ENCODE measurements at regions not wholly inside any gene's neighbourhood (a gene's known extent, or its start where the extent isn't known, plus 50 kb on each side); places are given as distances from the start of the nearest gene placed in this dataset.

DNA sequence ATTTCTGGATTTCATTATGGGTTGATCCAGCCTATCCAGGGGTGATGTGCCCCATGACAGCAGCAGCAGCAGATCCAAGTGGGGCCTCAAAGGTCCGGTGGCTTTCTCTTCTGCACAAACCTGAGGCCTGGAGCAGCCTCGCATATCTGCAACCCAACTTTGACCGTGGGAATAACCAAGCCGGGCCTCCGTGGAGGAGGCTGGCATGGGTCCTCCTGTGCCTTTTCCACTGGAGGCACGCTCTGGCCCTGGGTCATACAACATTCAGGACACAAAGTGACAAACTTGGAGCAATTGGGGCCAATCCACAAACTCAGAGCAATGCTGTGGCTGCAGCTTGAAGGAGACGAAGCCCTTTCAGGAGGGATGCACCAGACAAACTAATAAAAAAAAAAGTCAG is 330.0 kb upstream of the MKI67 start:
- Histone ChIP-seq H3K4me3 (ENCODE audit: low read depth in 1 of 2, low read length in 2 of 2) (no peak overlapping the region), H3K9ac (ENCODE audit: low read length) (no peak overlapping the region), H3K27me3 (ENCODE audit: control insufficient read depth in 1 of 2, insufficient read depth in 2 of 2, low read length in 2 of 2) (no peaks in the 10 kb centered on the region), H3K27ac (ENCODE audit: low read depth, low read length) (no peak overlapping the region), H3K36me3 (ENCODE audit: insufficient read depth, low read length) (no peaks in the 10 kb centered on the region), H3K9me3 (ENCODE audit: low read length) (no peaks in the 10 kb centered on the region), H3K4me1 (ENCODE audit: insufficient read depth, low read length) (no peaks in the 10 kb centered on the region)

DNA sequence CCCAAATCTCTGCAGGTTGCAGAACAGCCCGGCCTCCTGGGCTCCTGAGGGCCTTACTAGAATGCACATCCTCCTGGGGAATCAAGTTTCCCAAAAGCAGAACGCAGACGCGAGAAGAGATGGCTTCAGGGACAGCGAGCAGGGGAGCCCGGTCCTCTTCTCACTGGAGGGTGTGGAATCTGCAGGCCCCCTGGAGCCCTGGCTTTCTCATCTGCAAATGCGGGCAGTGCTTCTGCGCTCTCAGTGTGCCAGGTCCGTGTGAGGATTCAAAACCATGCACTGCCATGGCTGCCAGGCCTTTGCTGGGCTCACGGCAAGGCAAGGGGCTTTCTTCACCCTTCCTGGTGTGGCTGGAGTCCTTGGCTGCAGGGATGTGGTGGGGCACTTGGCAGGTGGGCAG is 330.9 kb upstream of the MKI67 start:
- no peaks in the 10 kb centered on the region for H3K27me3 ChIP-seq (ENCODE audit: control insufficient read depth in 1 of 2, insufficient read depth in 2 of 2, low read length in 2 of 2)
- H3K4me3 ChIP-seq (ENCODE audit: low read depth in 1 of 2, low read length in 2 of 2) = no peak overlapping the region
- H3K9me3 ChIP-seq (ENCODE audit: low read length) = no peaks in the 10 kb centered on the region
- no peak overlapping the region for H3K9ac ChIP-seq (ENCODE audit: low read length)
- H3K27ac ChIP-seq (ENCODE audit: low read depth, low read length) = no peak overlapping the region
- H3K36me3 ChIP-seq (ENCODE audit: insufficient read depth, low read length) = no peaks in the 10 kb centered on the region
- H3K4me1 ChIP-seq (ENCODE audit: insufficient read depth, low read length) = no peaks in the 10 kb centered on the region

DNA sequence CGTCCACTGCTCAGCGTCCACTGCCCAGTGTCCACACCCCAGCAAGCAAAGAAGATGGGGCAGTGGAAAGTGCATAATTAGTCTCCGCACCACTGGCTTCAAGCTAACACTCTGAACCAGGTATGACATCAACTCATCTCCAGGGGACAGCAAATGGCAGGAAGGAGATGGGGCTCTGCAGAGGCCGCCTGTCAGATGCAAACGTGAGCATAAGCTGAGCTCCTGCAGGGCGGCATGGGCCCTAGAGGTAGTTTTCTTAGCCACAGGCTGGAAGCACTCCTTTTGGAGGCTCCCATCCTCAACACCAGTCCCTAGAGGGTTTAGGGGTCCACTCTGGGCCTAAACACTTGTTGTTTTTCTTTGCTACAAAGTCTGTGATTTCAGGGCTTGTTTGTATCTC is 335.8 kb upstream of the MKI67 start:
- H3K4me1 ChIP-seq (ENCODE audit: insufficient read depth, low read length) = no peaks in the 10 kb centered on the region
- H3K9me3 ChIP-seq (ENCODE audit: low read length) = no peaks in the 10 kb centered on the region
- no peak overlapping the region for H3K4me3 ChIP-seq (ENCODE audit: low read depth in 1 of 2, low read length in 2 of 2)
- H3K27ac ChIP-seq (ENCODE audit: low read depth, low read length) = no peak overlapping the region
- no peaks in the 10 kb centered on the region for H3K27me3 ChIP-seq (ENCODE audit: control insufficient read depth in 1 of 2, insufficient read depth in 2 of 2, low read length in 2 of 2)
- H3K9ac ChIP-seq (ENCODE audit: low read length) = no peak overlapping the region
- H3K36me3 ChIP-seq (ENCODE audit: insufficient read depth, low read length) = no peaks in the 10 kb centered on the region

DNA sequence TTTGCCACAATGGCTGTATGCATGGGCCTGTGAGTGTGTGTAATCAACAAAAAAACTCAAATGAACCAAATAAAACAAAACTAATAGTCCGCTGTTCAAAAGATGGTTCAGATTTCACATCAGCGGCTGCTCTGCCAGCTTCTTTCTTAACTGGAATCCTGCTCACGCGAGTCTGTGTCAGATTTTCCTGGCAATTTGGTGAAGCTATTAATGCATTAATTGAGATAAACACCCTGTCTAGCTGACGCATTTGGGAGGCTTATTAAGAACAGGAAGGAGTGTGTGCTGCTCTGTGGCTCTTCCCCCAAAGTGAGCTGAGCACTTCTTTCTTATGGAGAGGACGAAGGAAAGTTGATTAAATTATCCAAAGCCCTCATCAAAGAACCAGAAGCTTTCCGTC is 336.6 kb upstream of the MKI67 start:
- Histone ChIP-seq H3K9me3 (ENCODE audit: low read length) (no peaks in the 10 kb centered on the region), H3K4me1 (ENCODE audit: insufficient read depth, low read length) (no peaks in the 10 kb centered on the region), H3K27me3 (ENCODE audit: control insufficient read depth in 1 of 2, insufficient read depth in 2 of 2, low read length in 2 of 2) (no peaks in the 10 kb centered on the region), H3K9ac (ENCODE audit: low read length) (no peak overlapping the region), H3K4me3 (ENCODE audit: low read depth in 1 of 2, low read length in 2 of 2) (no peak overlapping the region), H3K27ac (ENCODE audit: low read depth, low read length) (no peak overlapping the region), H3K36me3 (ENCODE audit: insufficient read depth, low read length) (no peaks in the 10 kb centered on the region)

DNA sequence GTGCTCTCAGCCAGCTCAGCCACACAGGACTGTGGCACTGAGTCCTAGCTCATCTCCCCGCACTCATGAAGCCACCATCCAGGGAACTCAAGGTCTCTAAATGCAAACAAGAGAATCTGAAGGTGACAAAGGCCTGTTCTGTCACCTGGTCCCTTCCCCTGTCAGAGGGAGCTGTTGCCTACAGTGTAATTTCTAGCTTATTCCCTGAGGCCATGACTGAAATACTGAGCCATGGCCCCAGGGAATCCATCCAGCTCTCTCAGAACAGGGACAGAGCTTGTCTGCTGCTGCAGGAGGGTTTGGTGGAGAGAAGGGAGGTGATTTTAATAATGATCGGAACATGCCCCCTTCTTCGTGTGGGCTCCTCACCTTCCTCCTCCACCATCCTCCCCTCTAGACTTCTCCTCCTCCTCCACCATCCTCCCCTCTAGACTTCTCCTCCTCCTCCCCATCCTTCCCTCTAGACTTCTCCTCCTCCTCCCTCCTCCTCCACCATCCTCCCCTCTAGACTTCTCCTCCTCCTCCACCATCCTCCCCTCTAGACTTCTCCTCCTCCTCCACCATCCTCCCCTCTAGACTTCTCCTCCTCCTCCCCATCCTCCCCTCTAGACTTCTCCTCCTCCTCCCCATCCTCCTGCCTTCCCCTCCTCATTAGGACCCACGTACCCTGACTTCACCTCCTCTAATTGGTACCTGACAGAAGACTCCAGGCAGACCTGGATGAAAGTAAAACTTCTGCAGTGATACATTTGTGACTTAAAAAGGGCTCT is 338.0 kb upstream of the MKI67 start:
- Histone ChIP-seq H3K36me3 (ENCODE audit: insufficient read depth, low read length) (no peaks in the 10 kb centered on the region), H3K9ac (ENCODE audit: low read length) (no peak overlapping the region), H3K4me1 (ENCODE audit: insufficient read depth, low read length) (no peaks in the 10 kb centered on the region), H3K4me3 (ENCODE audit: low read depth in 1 of 2, low read length in 2 of 2) (no peak overlapping the region), H3K27ac (ENCODE audit: low read depth, low read length) (no peak overlapping the region), H3K27me3 (ENCODE audit: control insufficient read depth in 1 of 2, insufficient read depth in 2 of 2, low read length in 2 of 2) (no peaks in the 10 kb centered on the region), H3K9me3 (ENCODE audit: low read length) (no peaks in the 10 kb centered on the region)

DNA sequence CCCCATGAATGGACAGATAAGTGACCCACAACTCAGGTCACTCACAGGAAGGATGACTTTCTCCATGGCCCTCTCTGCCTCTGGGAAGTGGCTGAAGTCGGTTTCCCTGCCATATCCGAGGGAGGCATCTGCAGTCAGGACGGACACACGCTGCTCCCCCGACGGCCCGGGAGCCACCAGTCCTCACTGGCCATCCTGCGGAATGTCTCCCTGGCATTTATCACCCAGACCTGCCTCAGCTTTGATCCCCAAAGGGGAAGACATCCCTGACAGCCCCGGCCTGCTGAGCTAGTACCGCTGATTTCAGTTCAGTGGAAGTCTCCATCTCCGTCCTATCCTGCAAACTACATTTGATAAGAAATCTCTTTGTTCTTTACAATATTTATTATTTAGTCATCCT is 339.5 kb upstream of the MKI67 start:
- Histone ChIP-seq H3K36me3 (ENCODE audit: insufficient read depth, low read length) (no peaks in the 10 kb centered on the region), H3K9me3 (ENCODE audit: low read length) (no peaks in the 10 kb centered on the region), H3K27ac (ENCODE audit: low read depth, low read length) (no peak overlapping the region), H3K9ac (ENCODE audit: low read length) (no peak overlapping the region), H3K4me3 (ENCODE audit: low read depth in 1 of 2, low read length in 2 of 2) (no peak overlapping the region), H3K4me1 (ENCODE audit: insufficient read depth, low read length) (no peaks in the 10 kb centered on the region), H3K27me3 (ENCODE audit: control insufficient read depth in 1 of 2, insufficient read depth in 2 of 2, low read length in 2 of 2) (no peaks in the 10 kb centered on the region)

DNA sequence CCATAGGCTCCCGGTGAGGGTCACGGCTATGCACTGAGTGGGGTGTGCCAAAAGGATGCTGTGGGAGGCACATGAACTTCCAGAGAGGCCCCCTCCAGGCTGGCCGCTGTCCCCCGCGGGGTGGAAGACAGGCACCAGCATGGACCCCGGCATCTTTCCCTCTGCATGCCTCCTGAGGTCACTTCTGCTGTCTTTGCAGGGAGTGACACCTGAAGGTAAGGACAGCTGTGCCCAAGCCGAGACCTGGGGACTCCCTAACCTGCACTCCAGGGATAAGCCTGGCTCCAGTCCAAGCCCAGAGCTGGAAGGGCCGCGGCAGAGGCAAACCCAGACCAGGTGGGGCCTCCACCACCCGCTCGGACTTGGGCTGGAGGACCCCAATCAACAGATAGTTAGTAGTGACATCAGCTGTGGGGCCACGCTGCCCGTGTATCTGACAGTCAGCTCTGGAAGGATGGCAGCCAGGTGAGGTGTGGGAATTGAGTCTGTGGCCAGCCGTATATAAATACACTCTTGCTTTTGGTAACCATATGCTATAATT is 340.7 kb upstream of the MKI67 start:
- H3K4me3 ChIP-seq (ENCODE audit: low read depth in 1 of 2, low read length in 2 of 2) = no peak overlapping the region

DNA sequence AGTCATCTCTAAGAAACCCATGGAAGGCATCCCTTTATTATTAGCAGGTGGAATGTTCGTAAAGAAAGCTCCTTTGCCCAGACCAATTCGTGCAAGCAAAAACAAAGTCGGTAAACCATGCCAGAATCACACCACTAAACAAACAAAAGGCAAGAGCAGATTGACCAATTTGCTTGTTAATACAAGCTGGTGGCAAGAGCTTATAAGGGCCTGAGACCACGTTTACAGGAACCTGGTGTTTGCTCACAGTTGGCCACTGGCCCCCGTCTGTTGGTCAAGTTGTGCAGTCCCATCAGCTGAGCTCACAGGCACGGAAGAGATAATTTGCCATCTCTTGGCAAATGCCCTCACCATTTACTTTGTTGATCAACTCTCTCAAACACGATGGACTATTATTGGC is 342.2 kb upstream of the MKI67 start:
- Histone ChIP-seq H3K9me3 (ENCODE audit: low read length) (no peaks in the 10 kb centered on the region), H3K4me3 (ENCODE audit: low read depth in 1 of 2, low read length in 2 of 2) (no peak overlapping the region), H3K9ac (ENCODE audit: low read length) (no peak overlapping the region), H3K27ac (ENCODE audit: low read depth, low read length) (no peak overlapping the region), H3K4me1 (ENCODE audit: insufficient read depth, low read length) (no peaks in the 10 kb centered on the region), H3K36me3 (ENCODE audit: insufficient read depth, low read length) (no peaks in the 10 kb centered on the region), H3K27me3 (ENCODE audit: control insufficient read depth in 1 of 2, insufficient read depth in 2 of 2, low read length in 2 of 2) (no peaks in the 10 kb centered on the region)

More for the DNA sequence above, 340.7 kb upstream of the MKI67 start:
- Histone ChIP-seq H3K36me3 (ENCODE audit: insufficient read depth, low read length) (no peaks in the 10 kb centered on the region), H3K9me3 (ENCODE audit: low read length) (no peaks in the 10 kb centered on the region), H3K27me3 (ENCODE audit: control insufficient read depth in 1 of 2, insufficient read depth in 2 of 2, low read length in 2 of 2) (no peaks in the 10 kb centered on the region), H3K9ac (ENCODE audit: low read length) (no peak overlapping the region), H3K27ac (ENCODE audit: low read depth, low read length) (no peak overlapping the region), H3K4me1 (ENCODE audit: insufficient read depth, low read length) (no peaks in the 10 kb centered on the region)

DNA sequence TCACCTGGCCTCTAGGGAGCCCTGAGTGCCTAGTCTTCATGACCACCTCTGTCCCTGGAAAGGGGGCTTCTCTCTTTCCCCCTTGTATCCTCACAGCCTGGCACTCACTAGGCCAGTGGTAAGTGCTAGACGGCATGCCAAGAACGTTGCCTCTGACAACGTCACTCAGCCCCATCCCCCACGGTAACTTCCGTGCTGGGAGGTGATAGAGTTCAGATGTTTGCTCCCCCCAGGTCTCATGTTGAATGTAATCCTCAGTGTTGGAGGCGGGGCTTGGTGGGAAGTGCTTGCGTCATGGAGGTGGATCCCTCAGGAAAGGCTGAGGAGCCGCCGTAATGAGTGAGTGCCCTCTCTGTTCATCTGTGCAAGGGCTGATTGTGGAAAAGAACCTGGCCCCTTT is 343.3 kb upstream of the MKI67 start:
- H3K27me3 ChIP-seq (ENCODE audit: control insufficient read depth in 1 of 2, insufficient read depth in 2 of 2, low read length in 2 of 2) = no peaks in the 10 kb centered on the region
- H3K9ac ChIP-seq (ENCODE audit: low read length) = no peak overlapping the region
- H3K9me3 ChIP-seq (ENCODE audit: low read length) = no peaks in the 10 kb centered on the region
- H3K4me3 ChIP-seq (ENCODE audit: low read depth in 1 of 2, low read length in 2 of 2) = no peak overlapping the region
- no peaks in the 10 kb centered on the region for H3K36me3 ChIP-seq (ENCODE audit: insufficient read depth, low read length)
- H3K4me1 ChIP-seq (ENCODE audit: insufficient read depth, low read length) = no peaks in the 10 kb centered on the region
- no peak overlapping the region for H3K27ac ChIP-seq (ENCODE audit: low read depth, low read length)

DNA sequence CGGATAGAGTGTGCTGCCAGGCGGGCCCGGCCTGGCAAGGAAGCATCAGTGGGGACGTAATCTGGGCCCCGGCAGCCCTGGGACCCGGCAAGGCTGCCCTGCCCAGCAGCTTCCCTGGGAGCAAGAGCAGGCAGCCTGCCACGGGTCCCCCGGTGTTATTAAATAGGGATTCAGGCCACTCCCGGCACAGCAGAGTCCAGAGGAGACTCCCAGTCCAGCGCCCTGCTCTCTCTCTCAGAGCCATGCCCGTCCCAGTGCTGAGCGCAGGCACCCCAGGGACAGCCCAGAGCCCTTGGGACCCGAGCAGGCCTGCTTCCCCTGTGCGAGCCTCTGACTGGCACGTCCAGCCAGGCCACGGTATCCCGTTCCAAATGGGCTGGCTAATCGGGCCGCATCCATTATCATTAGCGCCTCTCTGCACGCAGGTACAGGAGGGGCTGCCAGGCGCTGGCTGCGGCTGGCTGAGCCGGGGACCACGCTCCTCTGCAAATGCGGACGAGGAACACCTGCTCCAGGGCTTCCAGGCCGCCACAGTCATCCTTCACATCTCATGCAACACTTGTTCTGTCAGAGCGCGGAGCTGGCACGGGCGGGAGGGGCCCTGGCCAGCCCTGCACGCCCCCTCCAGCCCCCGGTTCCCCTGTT is 344.2 kb upstream of the MKI67 start:
- H3K27me3 ChIP-seq (ENCODE audit: control insufficient read depth in 1 of 2, insufficient read depth in 2 of 2, low read length in 2 of 2) = no peaks in the 10 kb centered on the region
- no peak overlapping the region for H3K9ac ChIP-seq (ENCODE audit: low read length)
- no peak overlapping the region for H3K27ac ChIP-seq (ENCODE audit: low read depth, low read length)
- no peak overlapping the region for H3K4me3 ChIP-seq (ENCODE audit: low read depth in 1 of 2, low read length in 2 of 2)
- H3K4me1 ChIP-seq (ENCODE audit: insufficient read depth, low read length) = no peaks in the 10 kb centered on the region
- no peaks in the 10 kb centered on the region for H3K9me3 ChIP-seq (ENCODE audit: low read length)
- H3K36me3 ChIP-seq (ENCODE audit: insufficient read depth, low read length) = no peaks in the 10 kb centered on the region

DNA sequence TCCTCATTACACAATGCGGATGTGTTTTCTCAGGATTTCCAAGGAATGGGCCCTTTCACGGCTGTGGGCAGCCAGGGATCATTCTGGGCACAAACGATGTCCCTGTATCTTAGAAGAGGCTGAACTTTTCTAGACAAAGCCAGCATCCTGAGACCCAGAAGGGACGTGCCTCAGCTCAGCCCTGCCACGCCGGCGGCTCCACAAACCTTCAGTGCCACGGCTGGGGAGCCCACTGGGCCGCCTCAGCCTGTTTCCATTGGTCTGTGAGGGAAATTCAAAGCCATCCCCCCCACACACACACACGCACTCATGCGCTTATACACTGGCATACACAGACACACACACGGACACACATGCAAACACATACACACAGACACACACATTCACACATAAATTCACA is 344.9 kb upstream of the MKI67 start:
- no peak overlapping the region for H3K9ac ChIP-seq (ENCODE audit: low read length)
- H3K27ac ChIP-seq (ENCODE audit: low read depth, low read length) = no peak overlapping the region
- no peaks in the 10 kb centered on the region for H3K27me3 ChIP-seq (ENCODE audit: control insufficient read depth in 1 of 2, insufficient read depth in 2 of 2, low read length in 2 of 2)
- no peaks in the 10 kb centered on the region for H3K9me3 ChIP-seq (ENCODE audit: low read length)
- H3K36me3 ChIP-seq (ENCODE audit: insufficient read depth, low read length) = no peaks in the 10 kb centered on the region
- H3K4me3 ChIP-seq (ENCODE audit: low read depth in 1 of 2, low read length in 2 of 2) = no peak overlapping the region
- H3K4me1 ChIP-seq (ENCODE audit: insufficient read depth, low read length) = no peaks in the 10 kb centered on the region

DNA sequence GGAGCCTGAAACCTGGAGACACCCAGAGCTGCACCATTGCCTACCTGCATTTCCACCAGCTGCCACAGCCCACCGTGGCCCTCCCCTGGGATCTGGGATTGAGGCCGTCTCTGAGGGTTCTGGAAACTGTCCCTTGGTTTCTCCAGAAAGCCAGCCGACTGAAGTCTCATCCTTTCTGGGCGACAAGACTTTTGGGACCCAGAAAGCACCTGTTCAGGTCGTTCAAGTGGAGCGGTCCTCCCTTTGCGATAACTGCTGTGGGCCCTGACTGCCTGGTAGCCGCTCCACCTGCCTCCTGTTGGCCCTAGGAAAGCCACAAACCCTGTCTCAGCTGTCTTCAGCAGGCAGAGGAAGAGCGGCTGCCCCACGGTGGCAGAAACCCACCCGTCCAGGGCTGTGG is 346.0 kb upstream of the MKI67 start:
- H3K27me3 ChIP-seq (ENCODE audit: control insufficient read depth in 1 of 2, insufficient read depth in 2 of 2, low read length in 2 of 2) = no peaks in the 10 kb centered on the region
- no peak overlapping the region for H3K27ac ChIP-seq (ENCODE audit: low read depth, low read length)
- no peaks in the 10 kb centered on the region for H3K36me3 ChIP-seq (ENCODE audit: insufficient read depth, low read length)
- H3K9ac ChIP-seq (ENCODE audit: low read length) = no peak overlapping the region
- H3K4me1 ChIP-seq (ENCODE audit: insufficient read depth, low read length) = no peaks in the 10 kb centered on the region
- H3K9me3 ChIP-seq (ENCODE audit: low read length) = no peaks in the 10 kb centered on the region
- no peak overlapping the region for H3K4me3 ChIP-seq (ENCODE audit: low read depth in 1 of 2, low read length in 2 of 2)

All from muscle layer of colon (tissue), 2 donors.